ENCODE measurements at regions not wholly inside any gene's neighbourhood (a gene's known extent, or its start where the extent isn't known, plus 50 kb on each side); places are given as distances from the start of the nearest gene placed in this dataset.

DNA sequence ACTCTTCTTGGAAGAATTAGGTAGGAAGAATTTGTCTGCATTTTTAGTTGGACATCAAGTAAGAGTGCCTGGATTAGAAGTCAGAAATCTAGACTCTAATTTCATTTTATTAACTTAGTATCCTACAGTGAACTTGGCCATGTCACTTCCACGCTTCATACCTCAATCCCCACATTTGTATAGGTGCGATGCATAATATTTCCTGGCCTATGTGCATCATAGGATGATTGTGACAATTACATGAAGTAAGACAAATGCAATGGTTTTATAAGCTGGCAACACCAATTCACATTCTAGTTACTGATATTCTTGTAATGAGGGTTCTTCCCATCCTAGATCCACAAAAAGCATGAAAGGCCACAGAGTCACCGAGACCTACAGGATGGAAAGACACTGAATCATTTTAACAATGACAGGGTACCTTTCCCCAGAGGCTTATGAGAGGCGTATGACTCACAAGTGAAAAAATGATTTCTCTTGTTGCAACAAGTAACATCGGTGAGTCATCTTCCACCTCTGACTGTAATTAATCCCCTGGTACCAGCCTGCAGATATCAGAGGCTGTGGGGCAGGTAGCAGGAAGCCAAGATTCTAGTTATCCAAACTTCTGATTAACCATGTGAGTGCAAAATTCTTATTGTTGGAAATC, 56.0 kb upstream of the OR5AK2 start:
- peak; percentile 43 for DNase-seq (ENCODE audit: low read depth)

DNA sequence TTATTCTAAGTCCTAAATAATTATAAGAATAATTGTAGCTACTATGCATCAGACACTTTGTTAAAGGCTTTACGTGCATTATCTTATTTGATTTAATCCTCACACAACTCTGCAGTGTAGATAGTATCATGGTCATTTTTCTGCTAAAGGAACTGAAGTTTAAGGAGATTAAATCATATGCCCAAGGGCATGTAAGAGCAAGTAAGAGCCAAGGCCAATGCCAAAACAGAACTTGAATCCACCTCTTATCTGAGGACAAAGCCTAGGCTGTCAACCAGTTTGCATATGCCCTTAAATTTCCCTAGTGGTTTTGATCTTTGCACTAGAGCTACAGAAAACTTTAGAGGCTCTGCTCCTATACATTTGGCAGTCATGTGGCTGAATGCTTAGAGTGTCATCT, 65.6 kb upstream of the OR5AK2 start:
- DNase-seq (ENCODE audit: low read depth), result no peak

DNA sequence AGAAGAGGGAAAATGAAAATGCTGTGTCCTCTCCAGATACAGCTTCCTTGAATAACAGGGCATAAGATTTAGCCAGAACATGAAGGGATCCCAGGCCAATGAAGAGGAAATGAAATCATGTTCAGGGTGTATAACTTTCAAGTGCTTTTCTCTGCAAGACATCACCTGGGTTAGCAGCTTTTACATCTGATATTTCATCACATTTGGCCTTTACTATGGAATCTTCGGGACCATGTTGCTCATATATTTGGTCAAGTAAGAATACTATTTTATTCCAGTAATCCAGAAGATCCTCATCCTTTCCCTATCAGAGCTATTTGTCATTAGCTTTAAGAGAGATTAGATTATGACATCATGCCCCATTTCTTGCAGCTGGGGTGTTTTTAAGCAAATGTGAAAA, 66.3 kb upstream of the OR5AK2 start:
- no peak for DNase-seq (ENCODE audit: low read depth)

DNA sequence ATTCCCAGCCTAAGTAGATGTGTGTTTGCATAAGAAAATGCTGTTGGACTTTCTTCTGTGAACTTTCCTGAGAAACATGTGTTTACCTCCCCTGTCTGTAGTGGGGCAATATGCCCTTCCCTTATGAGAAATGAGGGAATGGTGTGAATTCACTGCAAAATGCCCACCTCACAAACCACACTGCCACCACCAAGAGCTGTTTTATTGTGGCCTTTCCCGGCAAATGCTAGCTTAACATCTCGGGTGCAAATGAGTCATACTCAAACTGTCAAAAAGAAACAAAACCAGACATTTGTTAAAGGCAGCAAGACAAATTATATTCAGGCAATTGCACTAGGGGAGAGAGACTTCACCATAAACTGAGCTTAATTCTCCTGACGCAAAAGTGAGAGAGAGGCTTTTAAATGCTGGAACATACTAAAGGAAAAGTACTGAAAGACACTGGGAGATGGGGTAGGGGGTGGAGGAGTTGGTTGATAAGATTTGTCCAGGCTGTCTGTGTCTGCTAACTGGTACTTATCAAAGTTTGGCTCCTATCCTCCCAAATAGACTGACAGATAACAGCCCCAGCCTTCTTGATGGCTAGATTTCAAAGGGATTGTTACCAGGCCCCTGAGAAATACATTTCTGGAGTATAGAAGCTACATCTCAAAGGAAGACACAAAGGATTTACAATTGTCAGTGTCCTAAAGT, 70.9 kb upstream of the OR5AK2 start:
- no peak for DNase-seq (ENCODE audit: low read depth)

DNA sequence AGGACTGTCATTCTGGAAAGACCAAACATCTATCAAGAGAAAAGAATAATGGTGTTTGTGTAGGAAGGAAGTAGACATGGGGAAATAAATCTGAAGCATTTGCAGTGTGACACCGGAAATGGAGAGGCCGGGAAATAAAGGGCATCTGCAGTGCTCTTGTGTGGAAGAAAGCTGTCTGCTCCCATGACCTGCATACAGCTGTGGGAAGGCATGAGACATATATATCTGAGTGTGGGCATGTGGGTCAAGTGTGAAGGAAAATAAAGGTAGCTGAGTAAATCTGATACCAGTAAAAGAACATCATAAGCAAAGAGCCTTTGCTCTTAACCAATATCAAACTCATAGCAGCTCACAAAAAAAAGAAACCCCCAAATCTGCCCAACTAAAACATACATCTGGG, 72.1 kb upstream of the OR5AK2 start:
- no peak for DNase-seq (ENCODE audit: low read depth)

DNA sequence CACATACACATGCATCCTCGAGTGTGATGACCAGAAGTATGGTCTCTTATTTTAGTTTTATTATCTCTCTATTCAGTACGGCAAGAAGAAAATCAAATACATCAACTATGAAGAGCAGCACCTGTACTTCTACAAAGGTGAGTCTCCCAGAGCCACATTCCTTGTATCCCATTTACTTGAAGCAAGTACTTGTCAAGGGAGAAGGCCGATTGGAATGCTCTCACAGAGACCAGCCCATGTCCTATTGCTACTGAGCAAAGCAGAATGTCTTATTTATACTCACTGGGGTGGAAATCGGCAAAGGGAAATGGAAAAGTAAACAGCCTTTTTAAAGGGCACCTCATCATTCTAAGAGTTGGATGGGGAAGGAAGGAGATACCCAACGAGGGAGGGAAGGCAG, 72.6 kb upstream of the OR5AK2 start:
- no peak for DNase-seq (ENCODE audit: low read depth)

DNA sequence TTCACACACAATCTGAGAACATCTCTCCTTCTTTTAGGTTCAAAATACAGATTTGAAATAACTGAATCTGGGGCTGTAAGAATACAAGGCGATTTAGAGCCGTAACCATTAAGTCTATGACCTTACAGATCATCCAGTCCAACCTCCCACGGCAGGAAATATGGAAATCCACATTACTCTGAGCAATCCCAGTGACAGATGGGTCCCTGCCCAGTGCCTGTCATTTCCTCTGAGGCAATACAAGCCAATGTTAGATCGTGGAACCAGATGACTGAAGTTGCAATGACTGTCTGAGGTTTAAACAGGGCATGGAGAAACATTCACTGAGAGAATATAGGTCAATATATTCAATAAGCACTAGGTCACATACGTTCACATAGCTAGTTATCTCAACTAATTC, 77.4 kb upstream of the OR5AK2 start:
- DNase-seq (ENCODE audit: low read depth), result no peak

DNA sequence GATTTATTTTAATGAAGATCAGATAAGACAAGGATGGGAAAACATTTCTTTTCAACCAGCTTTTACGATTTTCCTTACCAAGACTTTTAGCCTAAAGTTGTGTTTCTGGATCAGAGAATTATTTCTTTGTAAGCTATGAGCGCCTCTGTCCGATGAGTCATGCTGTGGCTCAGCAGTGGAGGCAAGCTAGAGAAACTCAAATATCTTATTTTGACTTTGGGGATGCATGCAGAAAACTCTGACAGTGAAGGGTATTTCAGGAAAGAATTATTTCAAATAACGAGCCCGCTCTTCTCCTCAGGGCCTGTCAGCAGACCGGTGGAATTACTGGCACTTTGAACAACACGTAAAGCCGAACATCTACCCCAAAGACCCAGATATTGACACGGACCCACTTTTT, 77.9 kb upstream of the OR5AK2 start:
- no peak for DNase-seq (ENCODE audit: low read depth)

DNA sequence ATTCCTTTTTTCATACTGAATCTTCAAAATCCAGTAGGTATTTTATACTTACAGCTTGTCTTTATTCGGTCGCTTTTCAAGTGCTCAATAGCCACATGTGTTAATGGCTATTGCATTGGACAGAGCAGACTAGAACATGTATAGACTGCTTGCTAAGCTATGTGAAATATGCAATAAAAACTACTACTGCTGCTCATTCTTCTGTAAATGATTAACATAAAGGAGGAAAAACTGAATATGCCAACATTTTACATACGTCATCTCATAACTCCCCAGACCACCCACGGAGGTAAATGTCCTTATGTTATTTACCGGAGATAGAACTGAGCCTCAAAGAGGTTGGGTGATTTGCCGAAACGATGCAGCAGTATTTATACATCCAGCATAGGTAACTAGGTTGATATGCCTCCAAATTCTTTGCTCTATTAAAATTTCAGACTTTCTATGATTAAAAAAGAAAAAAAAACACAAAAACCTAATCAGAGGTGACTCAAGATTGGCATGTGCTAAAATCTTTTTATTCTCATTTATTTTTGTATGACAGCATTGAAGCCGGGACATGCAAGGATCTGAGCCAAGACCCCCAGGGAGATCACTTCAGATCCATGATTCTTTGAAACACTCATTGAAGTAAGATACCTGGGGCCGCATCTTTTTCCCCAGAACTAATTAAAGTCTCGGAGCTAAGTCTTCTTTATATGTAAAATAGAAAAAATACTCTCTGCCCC, 78.5 kb upstream of the OR5AK2 start:
- DNase-seq (ENCODE audit: low read depth), result no peak

DNA sequence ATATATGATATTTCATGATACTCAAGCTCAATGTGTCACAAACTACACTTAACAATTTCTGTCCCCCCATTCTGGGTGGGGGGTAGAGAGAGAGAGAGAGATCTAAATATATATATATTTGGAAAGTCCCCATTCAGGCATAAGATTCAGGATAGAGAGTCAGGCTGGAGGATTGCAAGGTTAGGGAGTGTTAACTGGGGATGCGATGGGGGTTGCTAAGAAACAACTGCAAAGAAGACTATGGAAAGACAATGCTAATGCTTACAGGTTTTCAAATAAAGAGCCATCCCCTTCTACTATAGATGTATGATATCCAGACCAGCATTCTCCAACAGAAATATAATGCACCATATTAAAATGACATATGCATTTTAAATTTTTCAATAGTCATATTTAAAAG, 79.2 kb upstream of the OR5AK2 start:
- no peak for DNase-seq (ENCODE audit: low read depth)

DNA sequence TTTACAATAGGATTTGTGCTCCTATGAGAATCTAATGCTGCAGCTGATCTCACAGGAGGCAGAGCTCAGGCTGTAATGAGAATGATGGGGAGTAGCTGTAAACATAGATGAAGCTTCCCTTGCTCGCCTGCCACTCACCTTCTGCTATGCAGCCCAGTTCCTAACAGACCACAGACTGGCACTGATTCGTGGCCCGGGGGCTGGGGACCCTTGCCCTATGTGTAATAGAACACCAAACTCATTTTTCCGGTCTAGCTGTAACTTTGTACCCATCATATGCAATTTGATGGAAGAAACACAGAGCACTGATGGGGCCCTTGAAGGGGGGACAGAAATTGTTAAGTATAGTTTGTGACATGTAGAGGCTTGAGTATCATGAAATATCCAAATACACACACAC, 79.6 kb upstream of the OR5AK2 start:
- no peak for DNase-seq (ENCODE audit: low read depth)

DNA sequence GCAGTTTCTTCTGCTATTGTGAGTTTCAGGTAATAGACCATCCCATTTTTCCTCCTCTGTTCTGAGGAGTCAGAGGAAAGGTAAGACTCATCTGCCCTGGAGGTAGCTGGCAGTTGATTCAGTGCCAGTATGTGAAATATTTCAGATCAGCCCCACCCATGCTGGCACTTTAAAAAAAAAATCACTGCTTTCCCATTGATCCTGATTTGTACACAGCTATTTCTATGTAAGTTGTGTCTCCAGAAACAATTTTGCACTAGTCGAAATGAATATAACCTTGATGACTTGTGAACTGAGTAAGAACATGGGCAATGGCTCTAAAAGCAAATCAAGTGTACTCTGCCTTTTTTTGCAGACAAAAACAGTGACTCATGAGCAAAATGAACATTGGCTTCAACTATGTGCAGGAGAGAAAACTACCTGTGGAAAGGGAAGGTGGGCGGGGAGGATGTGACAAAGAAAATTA, 82.0 kb upstream of the OR5AK2 start:
- DNase-seq (ENCODE audit: low read depth), result no peak

DNA sequence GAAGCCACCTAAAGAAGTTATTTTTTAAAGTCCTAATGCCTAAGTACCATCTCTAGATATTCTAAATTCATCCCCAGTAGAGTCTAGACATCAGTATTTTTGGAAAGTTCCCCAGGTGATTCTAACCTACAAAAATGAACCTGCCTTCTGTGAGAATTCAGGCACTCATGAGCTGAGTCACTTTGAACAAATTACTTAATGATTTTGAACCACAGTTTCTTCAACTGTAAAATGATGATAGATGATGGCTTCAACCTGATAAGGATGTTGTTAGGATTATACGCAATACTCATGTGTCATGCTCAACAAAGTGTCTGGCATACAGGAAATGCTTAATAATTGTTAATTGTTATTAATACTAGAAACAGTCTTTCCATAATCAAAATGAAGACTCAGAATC, 82.8 kb upstream of the OR5AK2 start:
- no peak for DNase-seq (ENCODE audit: low read depth)

DNA sequence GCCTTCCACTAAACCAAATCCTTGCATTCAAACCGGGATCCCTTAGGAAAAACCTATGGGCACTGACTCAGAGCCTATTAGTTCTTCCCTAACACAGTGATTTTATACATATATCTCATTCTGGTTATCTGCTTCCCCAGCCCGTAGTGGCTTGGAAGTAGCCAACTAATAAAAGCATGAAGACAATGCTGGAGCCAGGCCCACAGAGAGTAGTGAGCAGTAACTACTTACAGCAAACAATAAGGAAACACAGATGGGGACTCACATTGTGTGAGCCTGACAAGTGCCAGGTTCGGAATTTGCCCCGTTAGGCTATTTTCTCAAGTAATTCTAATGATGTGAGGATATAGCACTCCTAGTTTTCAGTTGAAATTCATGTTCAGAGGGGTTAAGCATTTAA, 83.3 kb upstream of the OR5AK2 start:
- DNase-seq (ENCODE audit: low read depth), result no peak

DNA sequence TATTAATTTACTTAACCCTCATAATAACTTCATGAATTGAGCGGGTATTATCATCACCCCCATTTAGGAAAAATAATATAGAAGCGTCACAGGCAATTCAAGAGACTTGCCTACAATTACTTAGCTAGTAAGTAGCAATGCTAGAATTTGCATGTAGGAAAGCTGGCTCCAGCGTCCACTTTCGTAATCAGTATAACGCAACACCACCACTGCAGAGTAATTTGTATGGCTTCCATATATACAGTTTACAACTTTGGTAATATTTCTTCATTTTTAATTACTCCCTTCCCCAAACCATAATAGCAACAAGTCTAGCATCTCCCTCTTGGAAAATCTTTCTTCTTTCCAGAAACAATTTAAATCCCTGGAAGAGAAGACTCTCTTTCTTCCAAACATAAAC, 89.9 kb upstream of the OR5AK2 start:
- no peak for DNase-seq (ENCODE audit: low read depth)

DNA sequence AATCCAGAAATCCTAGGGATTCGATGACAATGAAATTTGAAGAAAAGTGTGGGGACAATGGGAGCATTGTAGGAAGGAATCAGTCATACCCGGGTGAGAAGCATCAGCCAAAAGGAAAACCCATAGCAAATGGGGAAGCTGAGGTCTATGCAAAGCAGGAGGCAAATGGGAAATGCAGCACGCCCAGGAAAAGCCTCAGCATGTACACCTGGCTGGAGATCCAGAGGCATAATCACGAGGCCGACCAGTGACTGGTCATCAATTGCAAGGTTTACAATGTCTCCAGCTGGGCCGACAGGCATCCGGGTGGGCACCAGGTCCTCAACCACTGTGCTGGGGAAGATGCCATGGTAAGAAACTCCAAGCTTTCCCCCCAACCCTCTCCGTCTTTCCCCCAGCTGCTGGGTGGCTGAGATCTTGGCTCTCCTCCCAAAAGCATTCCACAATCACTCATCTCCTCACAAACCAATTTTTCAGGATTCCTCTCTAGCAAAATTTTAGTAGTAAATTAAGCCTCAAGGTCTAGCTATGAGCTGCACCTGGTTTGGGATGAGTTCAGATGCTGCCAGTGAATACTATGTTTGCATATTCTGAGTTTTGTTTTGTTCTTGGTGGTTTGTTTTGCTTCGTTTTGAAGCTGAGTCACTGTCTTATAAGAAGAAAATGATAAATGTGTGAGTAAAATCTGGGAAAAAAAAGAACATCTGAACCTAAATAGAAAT, 98.0 kb upstream of the OR5AK2 start:
- DNase-seq (ENCODE audit: low read depth), result no peak

DNA sequence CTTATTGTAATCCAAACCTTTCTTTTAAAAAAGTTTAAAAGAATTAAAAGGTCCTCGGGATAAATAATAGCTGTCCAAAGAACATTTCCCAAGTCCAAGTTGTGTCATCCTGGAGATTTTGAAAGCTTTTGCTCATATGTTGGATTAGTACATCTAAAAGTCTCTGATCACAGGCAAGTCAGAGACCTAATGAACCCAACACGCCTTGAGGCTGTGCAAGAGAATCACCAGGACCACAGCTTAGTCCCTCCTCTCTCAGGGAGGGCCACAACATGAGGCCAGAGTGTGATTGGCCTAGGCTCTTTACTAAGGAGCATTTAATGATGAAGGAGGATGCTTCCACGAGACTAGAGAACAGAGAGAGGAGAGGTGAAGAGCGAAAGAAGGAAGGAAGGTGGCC, 98.7 kb upstream of the OR5AK2 start:
- DNase-seq (ENCODE audit: low read depth), result no peak

DNA sequence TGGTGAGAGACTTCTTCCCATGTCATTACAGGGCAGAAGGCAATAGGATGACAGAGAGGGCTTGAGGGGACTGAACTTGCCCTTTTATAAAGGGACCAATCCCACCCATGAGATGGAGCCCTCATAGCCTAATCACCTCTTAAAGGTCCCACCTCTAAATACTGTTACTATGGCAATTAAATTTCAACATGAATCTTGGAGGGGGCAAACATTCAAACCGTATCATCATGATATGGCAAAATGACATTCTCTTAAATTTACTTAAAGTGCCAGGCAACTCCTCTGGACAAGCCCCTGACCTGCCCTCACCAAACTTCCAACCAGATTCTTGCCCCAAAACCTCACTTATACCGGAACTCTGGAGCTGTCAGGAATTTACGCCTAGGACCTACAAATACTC, 100.8 kb upstream of the OR5AK2 start:
- DNase-seq (ENCODE audit: low read depth), result no peak

DNA sequence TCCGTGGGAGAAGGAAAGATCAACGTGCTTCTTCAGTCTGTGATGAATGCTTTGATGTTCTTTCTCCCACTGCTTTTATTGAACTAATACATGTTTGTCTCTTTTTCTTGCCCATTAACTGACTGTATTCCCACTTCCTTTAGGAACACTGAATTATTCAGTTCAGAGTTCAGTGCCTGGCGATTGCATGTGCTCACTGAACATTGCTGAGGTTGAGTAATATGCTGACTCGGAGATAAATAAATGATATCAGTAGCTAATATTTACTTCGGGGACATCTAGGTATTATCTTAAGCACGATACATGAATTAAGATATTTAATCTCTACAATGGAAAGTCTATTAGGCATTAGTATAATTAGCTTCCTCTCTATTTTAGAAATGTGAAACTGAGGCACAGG, 102.3 kb upstream of the OR5AK2 start:
- DNase-seq (ENCODE audit: low read depth), result no peak

DNA sequence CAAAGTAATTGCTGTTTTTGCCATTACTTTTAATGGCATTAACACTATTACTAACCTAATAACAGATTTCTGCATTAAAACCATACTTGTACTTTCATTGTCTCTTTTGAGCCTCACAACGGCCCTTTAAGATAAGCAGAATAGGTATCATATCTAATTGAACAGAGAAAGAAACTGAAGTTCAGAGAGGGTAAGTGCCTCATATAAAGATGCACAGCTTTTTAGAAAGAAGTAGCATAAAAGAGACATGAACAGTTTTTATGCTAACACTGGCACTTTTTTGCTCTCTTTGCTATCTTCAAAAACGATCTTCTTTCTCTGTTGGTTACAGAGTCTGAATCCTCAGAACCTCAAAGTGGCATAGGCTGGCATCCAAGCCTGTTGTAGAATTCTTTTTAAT, 102.9 kb upstream of the OR5AK2 start:
- DNase-seq (ENCODE audit: low read depth), result no peak

DNA sequence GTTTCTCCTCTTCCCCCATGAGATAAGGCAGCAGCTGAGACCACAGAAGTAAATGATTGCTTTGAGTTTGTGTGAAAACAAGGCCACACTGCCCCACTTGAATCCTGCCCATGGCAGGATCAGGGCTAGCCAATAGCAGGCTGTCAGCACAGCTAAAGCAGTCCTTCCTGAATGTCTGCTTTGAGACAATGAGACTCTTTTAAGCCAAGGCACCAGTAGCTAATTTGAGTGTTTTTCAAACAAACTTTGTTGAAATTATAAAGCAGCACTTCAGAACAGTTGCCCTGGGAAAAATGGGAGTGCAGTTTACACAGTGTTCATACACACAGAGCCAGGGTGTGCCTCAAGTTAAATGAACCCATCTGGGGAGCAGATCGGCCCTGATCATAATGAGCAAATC, 103.5 kb upstream of the OR5AK2 start:
- no peak for DNase-seq (ENCODE audit: low read depth)

DNA sequence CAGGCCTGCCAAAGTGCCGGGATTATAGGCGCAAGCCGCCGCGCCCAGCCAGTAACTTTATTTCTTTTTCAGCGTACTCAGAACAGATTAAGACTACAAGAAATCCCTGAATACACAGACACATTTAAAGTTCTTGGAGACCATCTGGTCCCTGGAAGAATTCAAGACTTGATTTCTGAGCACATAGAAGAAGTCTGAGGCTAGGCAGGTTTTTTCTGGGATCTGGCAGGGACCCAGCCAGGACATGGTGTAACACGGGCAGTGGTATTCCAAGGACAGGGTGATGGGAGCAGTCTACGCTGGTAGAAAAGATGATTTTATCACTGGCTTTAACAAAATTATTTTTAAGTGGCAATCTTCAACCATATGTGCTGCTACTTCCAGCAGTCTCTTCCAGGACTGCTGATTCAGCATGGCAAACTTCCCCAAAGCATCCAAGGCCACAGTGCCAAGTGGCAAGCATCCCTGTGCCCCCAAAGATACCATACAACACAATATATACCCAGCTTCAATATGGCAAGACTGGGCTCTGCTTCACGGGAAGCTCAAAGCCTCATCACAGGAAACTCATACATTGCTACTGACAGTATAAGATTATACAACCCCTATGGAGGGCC, 105.2 kb upstream of the OR5AK2 start:
- DNase-seq (ENCODE audit: low read depth), result no peak

All from LHCN-M2 (cell line).